Panc1 (cell line): ENCODE measurements at regions not wholly inside any gene's neighbourhood (a gene's known extent, or its start where the extent isn't known, plus 50 kb on each side); places are given as distances from the start of the nearest gene placed in this dataset.
"Not testable (repeated sequence)": the region's sequence is repeated elsewhere in the genome, so short reads cannot be mapped to it uniquely, and the experiment has no call there.

Experiments used
- ATAC-seq: fragments of 200-7000 bp; cut with Tn5 transposase; 2 replicates; pipeline ENCODE4 v1.9.1; 2020; ENCODE audit warnings: mild to moderate bottlenecking, moderate library complexity
- BruUV-seq: library from RNA; stranded (reverse); fragments of 400-500 nt; replicated peaks from 2 replicates; lab custom pipeline; 2021; lab: Mats Ljungman, UMichigan
- CTCF ChIA-PET: fragments of 300-600 bp; sonication (Branson Sonifier 250); formaldehyde crosslinking; loops from one replicate; lab custom pipeline; 2022; ENCODE audit warnings: antibody characterized with exemption; lab: Charles Lee
- POLR2A ChIA-PET: fragments of 300-600 bp; sonication (Branson Sonifier 250); formaldehyde crosslinking; loops from one replicate; lab custom pipeline; 2022; ENCODE audit warnings: antibody characterized with exemption; lab: Charles Lee
- DNase-seq: peaks from one replicate; pipeline ENCODE4 v3.0.0-alpha.2; 2010; ENCODE audit warnings: low read depth, low spot score
- H3K27ac ChIP-seq: 2 replicates; pipeline ENCODE4 v1.5.1; 2011; ENCODE audit warnings: mild to moderate bottlenecking, low read length, inconsistent platforms
- H3K27me3 ChIP-seq: fragments of 200-500 bp; sonication (Bioruptor generic); 2 replicates; pipeline ENCODE4 v1.6.0; 2014; ENCODE audit warnings: low read length, inconsistent platforms; ENCODE audit not compliant: control insufficient read depth, insufficient read depth
- H3K36me3 ChIP-seq: fragments of 200-500 bp; sonication (Bioruptor generic); 2 replicates; pipeline ENCODE4 v1.5.1; 2014; ENCODE audit warnings: inconsistent platforms, mild to moderate bottlenecking, low read length, moderate library complexity; ENCODE audit not compliant: control insufficient read depth, insufficient read depth
- H3K4me1 ChIP-seq: 2 replicates; pipeline ENCODE4 v1.5.1; 2011; ENCODE audit warnings: inconsistent platforms, mild to moderate bottlenecking, low read length, moderate library complexity; ENCODE audit not compliant: control insufficient read depth, insufficient read depth
- H3K4me3 ChIP-seq, 2 experiments: 2 replicates each; pipeline ENCODE4 v1.5.1; 2011 to 2012; ENCODE audit warnings: low read depth in 2 of 2, low read length in 2 of 2, mild to moderate bottlenecking in 2 of 2, inconsistent platforms in 1 of 2, moderate library complexity in 1 of 2
- H3K9me3 ChIP-seq: fragments of 200-500 bp; sonication (Bioruptor generic); 2 replicates; pipeline ENCODE4 v1.5.1; 2014; ENCODE audit warnings: low read depth, mild to moderate bottlenecking, inconsistent platforms, low read length, moderate library complexity; ENCODE audit not compliant: control insufficient read depth, insufficient read depth
- CTCF ChIP-seq: fragments of 450-650 bp; IDR thresholded peaks from 2 replicates; pipeline ENCODE4 v1.5.1; 2017; ENCODE audit warnings: mild to moderate bottlenecking
- POLR2AphosphoS5 ChIP-seq: IDR thresholded peaks from 2 replicates; pipeline ENCODE4 v1.6.1; 2012; ENCODE audit warnings: mild to moderate bottlenecking, low read depth, low read length, moderate library complexity
- REST ChIP-seq, 2 experiments: IDR thresholded peaks; 2 replicates each; pipeline ENCODE4 v1.6.1; 2011 to 2012; ENCODE audit warnings: low read depth in 2 of 2, control low read depth in 1 of 2, low read length in 1 of 2, mild to moderate bottlenecking in 1 of 2, moderate library complexity in 1 of 2; ENCODE audit not compliant: insufficient read depth in 1 of 2
- SIN3A ChIP-seq: IDR thresholded peaks from 2 replicates; pipeline ENCODE4 v1.6.1; 2012; ENCODE audit warnings: low read depth, mild to moderate bottlenecking, low read length, moderate library complexity, borderline replicate concordance; ENCODE audit not compliant: insufficient read depth
- TCF7L2 ChIP-seq: IDR thresholded peaks from 2 replicates; pipeline ENCODE4 v1.6.1; 2011; ENCODE audit warnings: mild to moderate bottlenecking, low read depth, low read length, inconsistent platforms
- in situ Hi-C: cut with HindIII; loops from 2 replicates; pipeline ENCODE4 v1.10.0; 2016; ENCODE audit warnings: low sequenced_read_pairs, low pct_unique_long_range_greater_than_20kb
- intact Hi-C: fragments of 100-400 bp; cut with micrococcal nuclease; formaldehyde crosslinking; loops from one replicate; pipeline ENCODE4 v1.10.0; 2022; ENCODE audit not compliant: unreplicated experiment

GRCh38 chr5:167939686-167940085 lies 351.8 kb upstream of the WWC1 start:
- no peaks in the 10 kb centered on the region for H3K9me3 ChIP-seq
- no peak for TF ChIP-seq REST (IDR thresholded peaks at IDR 0.05; ENCODE audit: insufficient read depth in 1 of 2, low read depth in 2 of 2, low read length in 1 of 2)
- TF ChIP-seq SIN3A = no peak
- no peak for TF ChIP-seq TCF7L2
- TF ChIP-seq CTCF = no peak
- DNase-seq = no peak
- CTCF ChIA-PET = no interaction called here
- no peaks in the 10 kb centered on the region for H3K27me3 ChIP-seq
- intact Hi-C loops = no loop called here
- BruUV-seq = no TSS peak
- H3K36me3 ChIP-seq = no peaks in the 10 kb centered on the region
- H3K4me1 ChIP-seq = no peaks in the 10 kb centered on the region
- ATAC-seq = no peak
- no peak overlapping the region for H3K4me3 ChIP-seq
- no peak overlapping the region for H3K27ac ChIP-seq
- in situ Hi-C loops = no loop called here
- POLR2A ChIA-PET = no interaction called here

DNA sequence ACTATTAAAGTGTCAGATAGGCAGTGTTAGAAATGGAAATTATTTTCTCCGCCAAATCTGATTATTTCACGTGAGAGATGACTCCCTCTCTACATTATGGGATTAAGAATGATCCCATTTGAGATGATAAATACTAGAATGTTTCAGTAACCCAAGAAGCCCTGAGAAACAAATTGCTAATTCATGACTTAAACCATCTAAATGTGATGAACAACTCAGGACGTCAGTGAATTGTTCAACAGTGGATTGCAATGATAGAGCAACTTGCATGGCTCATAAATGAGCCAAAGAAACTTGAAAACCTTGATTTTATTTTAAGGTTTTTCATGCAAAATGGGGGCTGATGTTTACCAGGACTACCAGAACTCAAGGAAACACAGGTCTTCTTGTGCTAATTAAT lies 350.5 kb upstream of the WWC1 start:
- ATAC-seq = no peak
- H3K27me3 ChIP-seq = no peaks in the 10 kb centered on the region
- in situ Hi-C loops = no loop called here
- no peak for DNase-seq
- no peaks in the 10 kb centered on the region for H3K9me3 ChIP-seq
- H3K27ac ChIP-seq = no peak overlapping the region
- ChIA-PET CTCF (no interaction called here), POLR2A (no interaction called here)
- no peak overlapping the region for H3K4me3 ChIP-seq
- intact Hi-C loops = no loop called here
- H3K4me1 ChIP-seq = no peaks in the 10 kb centered on the region
- no peaks in the 10 kb centered on the region for H3K36me3 ChIP-seq
- no peak for TF ChIP-seq CTCF
- TF ChIP-seq TCF7L2 = no peak
- TF ChIP-seq SIN3A = no peak
- no peak for TF ChIP-seq POLR2AphosphoS5
- no peak for TF ChIP-seq REST (IDR thresholded peaks at IDR 0.05; ENCODE audit: insufficient read depth in 1 of 2, low read depth in 2 of 2, low read length in 1 of 2)
- no TSS peak for BruUV-seq

GRCh38 chr5:167941556-167941955 lies 349.9 kb upstream of the WWC1 start:
- BruUV-seq, H3K27me3 ChIP-seq, ATAC-seq, H3K27ac ChIP-seq, in situ Hi-C loops, H3K4me3 ChIP-seq, CTCF ChIA-PET, H3K4me1 ChIP-seq, H3K9me3 ChIP-seq, H3K36me3 ChIP-seq, intact Hi-C loops, POLR2A ChIA-PET, DNase-seq: not testable (repeated sequence)
